Hematopoietic multipotent progenitor cell treated with erythropoietin and hydrocortisone succinate and interleukin-3 and kit ligand, for 17 days (in vitro differentiated cells): ENCODE measurements at regions not wholly inside any gene's neighbourhood (a gene's known extent, or its start where the extent isn't known, plus 50 kb on each side); places are given as distances from the start of the nearest gene placed in this dataset.

Experiments used
- DNase-seq: peaks from one replicate; pipeline ENCODE4 v3.0.0-alpha.2; 2015; ENCODE audit warnings: low spot score

- peak; percentile 21 for DNase-seq
These were observed 75.0 kb upstream of the HECTD2 start for GRCh38 chr10:91335147-91335546.

- DNase-seq: no peak
These were observed 70.4 kb upstream of the HECTD2 start for GRCh38 chr10:91339729-91340128.

- no peak for DNase-seq
These were observed 69.4 kb upstream of the HECTD2 start for GRCh38 chr10:91340613-91341362.

- DNase-seq: no peak
These were observed 68.5 kb upstream of the HECTD2 start for GRCh38 chr10:91341686-91342085.

- DNase-seq: no peak
These were observed 67.1 kb upstream of the HECTD2 start for GRCh38 chr10:91343010-91343409.

GRCh38 chr10:91344117-91344856, 65.9 kb upstream of the HECTD2 start:
- no peak for DNase-seq

GRCh38 chr10:91345716-91346115, 64.4 kb upstream of the HECTD2 start:
- no peak for DNase-seq

GRCh38 chr10:91347529-91347928, 62.6 kb upstream of the HECTD2 start:
- no peak for DNase-seq

- no peak for DNase-seq
These were observed 60.8 kb upstream of the HECTD2 start for GRCh38 chr10:91349381-91349780.

GRCh38 chr10:91350651-91351081, 59.5 kb upstream of the HECTD2 start:
- no peak for DNase-seq

- no peak for DNase-seq
These were observed 57.4 kb upstream of the HECTD2 start for GRCh38 chr10:91352760-91353159.

- no peak for DNase-seq
These were observed 55.7 kb upstream of the HECTD2 start for GRCh38 chr10:91354166-91355075.

GRCh38 chr10:91355998-91356397, 54.1 kb upstream of the HECTD2 start:
- DNase-seq: no peak

- DNase-seq: no peak
These were observed 52.6 kb upstream of the HECTD2 start for GRCh38 chr10:91357497-91357896.
